B cell (primary cell): ENCODE measurements at regions not wholly inside any gene's neighbourhood (a gene's known extent, or its start where the extent isn't known, plus 50 kb on each side); places are given as distances from the start of the nearest gene placed in this dataset.

ENCODE experiments used
- CTCF ChIP-seq: fragments of 200-600 bp; IDR thresholded peaks from one replicate; pipeline ENCODE4 v1.8.0; 2022; ENCODE audit warnings: antibody characterized with exemption, mild to moderate bottlenecking
- EZH2 ChIP-seq: IDR thresholded peaks from 2 replicates; pipeline ENCODE4 v1.6.1; 2012; ENCODE audit warnings: borderline replicate concordance, low read depth, mild to moderate bottlenecking, moderate library complexity, low read length; ENCODE audit not compliant: insufficient read depth, poor library complexity, severe bottlenecking

- TF ChIP-seq CTCF (no peak), EZH2 (no peak)
Observed at GRCh38 chr6:120273411-120273810, 923.9 kb upstream of the MAN1A1 start.
